Choroid plexus epithelial cell (primary cell): ENCODE measurements at regions not wholly inside any gene's neighbourhood (a gene's known extent, or its start where the extent isn't known, plus 50 kb on each side); places are given as distances from the start of the nearest gene placed in this dataset.

ENCODE experiments used
- DNase-seq: peaks from one replicate; pipeline ENCODE4 v3.0.0-alpha.2; 2010; ENCODE audit warnings: low read depth
- H3K4me3 ChIP-seq: 2 replicates; pipeline ENCODE4 v1.5.1; 2011; ENCODE audit warnings: low read depth, mild to moderate bottlenecking, control low read depth, low read length, moderate library complexity
- CTCF ChIP-seq: conservative IDR thresholded peaks from 2 replicates; pipeline ENCODE4 v1.5.1; 2011; ENCODE audit warnings: low read depth, mild to moderate bottlenecking, control low read depth, inconsistent platforms, low read length, moderate library complexity

GRCh38 chr1:221002601-221003000, 123.4 kb downstream of the HLX start:
- no peak overlapping the region for H3K4me3 ChIP-seq
- TF ChIP-seq CTCF = no peak
- DNase-seq = no peak

GRCh38 chr1:221011145-221011544, 131.9 kb downstream of the HLX start:
- TF ChIP-seq CTCF = no peak
- no peak overlapping the region for H3K4me3 ChIP-seq
- DNase-seq = no peak

GRCh38 chr1:221012120-221012519, 132.9 kb downstream of the HLX start:
- H3K4me3 ChIP-seq = no peak overlapping the region
- no peak for TF ChIP-seq CTCF
- DNase-seq = no peak

GRCh38 chr1:221013691-221014660, 134.7 kb downstream of the HLX start:
- DNase-seq = no peak
- no peak for TF ChIP-seq CTCF

GRCh38 chr1:221015159-221015790, 136.0 kb downstream of the HLX start:
- no peak for TF ChIP-seq CTCF
- H3K4me3 ChIP-seq = no peak overlapping the region
- DNase-seq = no peak

More at GRCh38 chr1:221013691-221014660, 134.7 kb downstream of the HLX start:
- H3K4me3 ChIP-seq = no peak overlapping the region

GRCh38 chr1:221016751-221017150, 137.5 kb downstream of the HLX start:
- TF ChIP-seq CTCF = no peak
- no peak overlapping the region for H3K4me3 ChIP-seq
- DNase-seq = no peak
